ENCODE measurements at regions not wholly inside any gene's neighbourhood (a gene's known extent, or its start where the extent isn't known, plus 50 kb on each side); places are given as distances from the start of the nearest gene placed in this dataset.
A peak's percentile ranks its signal among the peaks of the same experiment; 100 is the strongest.

- H3K36me3 Mint-ChIP-seq = no peaks in the 10 kb centered on the region
- H3K4me3 Mint-ChIP-seq = peak overlapping the region in 1 of 4 donors; percentile 19
- H3K27me3 Mint-ChIP-seq = no peaks in the 10 kb centered on the region
- peak overlapping the region in 1 of 3 donors; percentile 52 for H3K27ac Mint-ChIP-seq
- H3K4me1 Mint-ChIP-seq = peaks cover 30 to 49% (median 49%) of the 10 kb centered on the region in 3 donors
- no peaks in the 10 kb centered on the region for H3K9me3 Mint-ChIP-seq
These were observed 65.0 kb downstream of the PITPNM2 start for GRCh38 chr12:123085730-123086487.

GRCh38 chr12:123085066-123085465 is 65.8 kb downstream of the PITPNM2 start:
- Mint-ChIP-seq H3K4me1 (peaks cover 30 to 49% (median 49%) of the 10 kb centered on the region in 3 donors), H3K27ac (peak overlapping the region; percentile 25 to 91 (median 52)), H3K4me3 (peak overlapping the region; percentile 54 to 92 (median 68)), H3K36me3 (no peaks in the 10 kb centered on the region), H3K9me3 (no peaks in the 10 kb centered on the region), H3K27me3 (no peaks in the 10 kb centered on the region)

- Mint-ChIP-seq H3K27ac (peak overlapping the region; percentile 4 to 91 (median 84)), H3K9me3 (no peaks in the 10 kb centered on the region), H3K4me1 (peaks cover 23 to 41% (median 40%) of the 10 kb centered on the region in 3 donors), H3K36me3 (no peaks in the 10 kb centered on the region), H3K27me3 (no peaks in the 10 kb centered on the region), H3K4me3 (peak overlapping the region; percentile 54 to 92 (median 86))
These were observed 67.0 kb downstream of the PITPNM2 start for GRCh38 chr12:123083661-123084571.

GRCh38 chr12:123080634-123081033 is 70.3 kb downstream of the PITPNM2 start:
- H3K27ac Mint-ChIP-seq = peak overlapping the region in 1 of 3 donors; percentile 31
- H3K4me1 Mint-ChIP-seq = peaks cover 23 to 41% (median 40%) of the 10 kb centered on the region in 3 donors
- H3K36me3 Mint-ChIP-seq = no peaks in the 10 kb centered on the region
- no peak overlapping the region for H3K4me3 Mint-ChIP-seq
- no peaks in the 10 kb centered on the region for H3K9me3 Mint-ChIP-seq
- no peaks in the 10 kb centered on the region for H3K27me3 Mint-ChIP-seq

- peaks cover 18 to 37% (median 22%) of the 10 kb centered on the region in 3 donors for H3K4me1 Mint-ChIP-seq
- peak overlapping the region in 1 of 4 donors; percentile 37 for H3K4me3 Mint-ChIP-seq
- no peaks in the 10 kb centered on the region for H3K36me3 Mint-ChIP-seq
- H3K9me3 Mint-ChIP-seq = no peaks in the 10 kb centered on the region
- H3K27ac Mint-ChIP-seq = peak overlapping the region in 1 of 3 donors; percentile 18
- no peaks in the 10 kb centered on the region for H3K27me3 Mint-ChIP-seq
These were observed 72.2 kb downstream of the PITPNM2 start for GRCh38 chr12:123078531-123079155.

GRCh38 chr12:123078120-123078465 is 72.8 kb downstream of the PITPNM2 start:
- Mint-ChIP-seq H3K27ac (no peak overlapping the region), H3K4me3 (no peak overlapping the region), H3K4me1 (peaks cover 12 to 35% (median 20%) of the 10 kb centered on the region in 3 donors), H3K27me3 (no peaks in the 10 kb centered on the region), H3K9me3 (no peaks in the 10 kb centered on the region), H3K36me3 (no peaks in the 10 kb centered on the region)

- peaks cover 8 to 29% (median 15%) of the 10 kb centered on the region in 3 donors for H3K4me1 Mint-ChIP-seq
- H3K36me3 Mint-ChIP-seq = no peaks in the 10 kb centered on the region
- no peaks in the 10 kb centered on the region for H3K27me3 Mint-ChIP-seq
- H3K27ac Mint-ChIP-seq = peak overlapping the region; percentile 18 to 97 (median 73)
- no peaks in the 10 kb centered on the region for H3K9me3 Mint-ChIP-seq
- H3K4me3 Mint-ChIP-seq = no peak overlapping the region
These were observed 73.4 kb downstream of the PITPNM2 start for GRCh38 chr12:123077298-123078119.

GRCh38 chr12:123076604-123077297 is 74.1 kb downstream of the PITPNM2 start:
- peak overlapping the region in 1 of 4 donors; percentile 83 for H3K4me3 Mint-ChIP-seq
- H3K36me3 Mint-ChIP-seq = no peaks in the 10 kb centered on the region
- no peaks in the 10 kb centered on the region for H3K9me3 Mint-ChIP-seq
- no peaks in the 10 kb centered on the region for H3K27me3 Mint-ChIP-seq
- peaks cover 8 to 27% (median 15%) of the 10 kb centered on the region in 3 donors for H3K4me1 Mint-ChIP-seq
- H3K27ac Mint-ChIP-seq = peak overlapping the region; percentile 18 to 97 (median 92)

- Mint-ChIP-seq H3K27me3 (no peaks in the 10 kb centered on the region), H3K4me3 (peak overlapping the region; percentile 13 to 83 (median 74))
These were observed 75.2 kb downstream of the PITPNM2 start for GRCh38 chr12:123075646-123076171.

GRCh38 chr12:123075087-123075645 is 75.7 kb downstream of the PITPNM2 start:
- Mint-ChIP-seq H3K27ac (peak overlapping the region in 1 of 3 donors; percentile 92), H3K9me3 (no peaks in the 10 kb centered on the region), H3K4me3 (peak overlapping the region; percentile 13 to 83 (median 74)), H3K27me3 (no peaks in the 10 kb centered on the region), H3K36me3 (no peaks in the 10 kb centered on the region), H3K4me1 (peaks cover 8 to 27% (median 15%) of the 10 kb centered on the region in 3 donors)

More at GRCh38 chr12:123075646-123076171, 75.2 kb downstream of the PITPNM2 start:
- Mint-ChIP-seq H3K9me3 (no peaks in the 10 kb centered on the region), H3K4me1 (peaks cover 8 to 27% (median 15%) of the 10 kb centered on the region in 3 donors), H3K27ac (peak overlapping the region; percentile 16 to 97 (median 92)), H3K36me3 (no peaks in the 10 kb centered on the region)

GRCh38 chr12:123073962-123074801 is 76.7 kb downstream of the PITPNM2 start:
- peak overlapping the region in 1 of 4 donors; percentile 56 for H3K4me3 Mint-ChIP-seq
- no peaks in the 10 kb centered on the region for H3K27me3 Mint-ChIP-seq
- no peaks in the 10 kb centered on the region for H3K36me3 Mint-ChIP-seq
- H3K27ac Mint-ChIP-seq = no peak overlapping the region
- H3K4me1 Mint-ChIP-seq = peaks cover 8 to 27% (median 15%) of the 10 kb centered on the region in 3 donors
- no peaks in the 10 kb centered on the region for H3K9me3 Mint-ChIP-seq

GRCh38 chr12:123073292-123073691 is 77.6 kb downstream of the PITPNM2 start:
- Mint-ChIP-seq H3K27me3 (no peaks in the 10 kb centered on the region), H3K27ac (no peak overlapping the region), H3K9me3 (no peaks in the 10 kb centered on the region), H3K4me3 (no peak overlapping the region), H3K36me3 (no peaks in the 10 kb centered on the region), H3K4me1 (peaks cover 8 to 27% (median 15%) of the 10 kb centered on the region in 3 donors)
